KG1 (cell line): ENCODE measurements at regions not wholly inside any gene's neighbourhood (a gene's known extent, or its start where the extent isn't known, plus 50 kb on each side); places are given as distances from the start of the nearest gene placed in this dataset.
"Not testable (repeated sequence)": the region's sequence is repeated elsewhere in the genome, so short reads cannot be mapped to it uniquely, and the experiment has no call there.

Experiments used
- DNase-seq: peaks from one replicate; lab custom pipeline; 2025; lab: John Stamatoyannopoulos, UW

DNA sequence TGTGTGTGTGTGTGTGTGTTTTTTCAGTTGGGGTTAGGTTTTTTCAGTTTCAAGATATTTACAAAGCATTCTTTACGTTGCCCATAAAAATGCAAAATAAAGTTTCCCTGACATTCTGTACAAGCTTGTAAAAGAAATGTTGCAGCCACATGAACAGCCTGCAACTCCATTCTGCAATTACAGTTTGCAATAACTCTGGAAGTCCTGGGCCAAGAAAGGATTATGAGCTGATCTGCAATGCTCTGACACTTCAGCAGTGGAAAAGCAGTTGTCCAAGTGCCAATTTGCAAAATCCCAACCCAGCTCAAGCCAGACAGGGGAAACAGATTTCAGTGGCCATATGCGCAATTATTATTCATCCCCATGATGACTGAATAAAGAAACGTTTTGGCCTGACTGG, 322.1 kb downstream of the MEX3B start:
- no peak for DNase-seq

DNA sequence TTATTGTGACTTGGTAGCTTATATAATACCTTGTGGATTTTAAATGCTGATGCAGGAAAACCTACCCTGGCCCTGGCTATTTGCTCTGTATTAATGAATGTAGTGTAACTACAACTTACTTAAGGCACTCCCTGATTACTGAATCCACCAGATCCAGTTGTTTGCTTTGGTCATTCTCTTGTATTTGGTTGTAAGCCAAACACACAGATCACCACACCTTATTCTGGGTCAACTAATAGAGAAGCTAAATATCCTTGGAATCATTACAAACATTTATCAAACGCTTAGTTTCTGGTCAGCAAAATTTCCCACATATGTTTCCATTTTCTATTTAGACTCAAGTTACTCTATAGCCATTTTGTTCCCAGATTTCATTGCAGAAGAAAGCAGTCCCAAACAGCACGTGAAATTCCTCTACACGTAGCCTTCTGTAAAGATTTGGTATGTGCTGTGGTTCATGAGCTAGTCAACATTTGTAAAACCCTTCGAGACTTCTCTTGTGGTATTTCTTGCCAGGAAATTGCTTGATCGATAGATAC, 322.6 kb downstream of the MEX3B start:
- no peak for DNase-seq

DNA sequence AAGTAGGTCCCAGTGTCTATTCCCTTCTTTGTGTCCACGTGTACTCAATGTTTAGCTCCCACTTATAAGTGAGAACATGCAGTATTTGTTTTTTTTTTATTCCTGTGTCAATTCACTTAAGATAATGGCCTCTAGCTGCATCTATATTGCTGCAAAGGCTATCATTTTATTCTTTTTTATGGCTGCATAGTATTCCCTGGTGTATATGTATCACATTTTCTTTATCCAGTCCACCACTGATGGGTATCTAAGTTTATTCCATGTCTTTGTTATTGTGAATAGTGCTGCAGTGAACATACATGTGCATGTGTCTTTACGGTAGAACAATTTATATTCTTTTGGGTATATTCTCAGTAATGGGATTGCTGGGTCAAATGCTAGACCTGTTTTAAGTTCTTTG, 329.4 kb downstream of the MEX3B start:
- not testable (repeated sequence) for DNase-seq

DNA sequence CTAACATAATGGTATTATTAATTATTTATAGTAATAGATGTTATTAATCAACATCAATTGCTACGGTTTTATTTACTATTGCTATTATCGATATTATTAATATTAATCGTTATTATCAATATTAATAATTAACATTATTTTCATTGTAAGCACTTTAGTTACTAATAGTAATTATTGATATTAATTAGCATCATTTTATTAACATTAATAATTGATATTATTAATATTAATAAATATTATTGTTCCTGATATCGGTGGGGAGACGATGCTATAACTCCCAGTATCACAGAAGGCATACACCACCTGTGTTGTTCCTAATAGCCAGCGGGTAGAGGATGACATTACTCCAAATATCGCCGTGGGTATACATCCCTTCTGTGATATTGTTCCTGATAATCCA, 335.5 kb downstream of the MEX3B start:
- DNase-seq, result no peak

DNA sequence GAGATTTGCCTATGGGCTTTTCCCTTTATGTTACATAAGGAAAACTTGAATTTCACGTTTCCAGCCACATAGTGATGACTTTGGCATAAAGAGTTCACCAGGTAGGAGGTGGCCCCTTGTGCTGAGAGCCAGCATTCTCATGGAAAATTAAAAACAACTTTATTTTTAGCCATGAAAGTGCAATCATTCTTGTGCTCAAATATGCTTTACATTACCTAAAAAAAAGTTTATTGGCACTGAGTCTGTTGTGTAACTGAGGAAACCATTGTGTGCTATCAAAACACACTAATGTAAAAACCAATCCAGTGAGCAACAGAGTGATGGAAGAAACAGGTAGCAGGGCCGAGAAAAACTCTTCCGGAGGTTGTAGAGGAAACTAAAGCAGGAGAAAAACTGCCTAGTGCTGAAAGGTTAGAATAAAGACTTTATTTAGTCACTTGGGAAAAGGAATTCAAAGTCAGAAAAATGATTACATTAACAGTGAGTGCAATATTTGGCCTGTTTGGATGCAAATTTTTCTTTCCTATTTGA, 332.9 kb upstream of the TMC3 start:
- DNase-seq, result not testable (repeated sequence)

DNA sequence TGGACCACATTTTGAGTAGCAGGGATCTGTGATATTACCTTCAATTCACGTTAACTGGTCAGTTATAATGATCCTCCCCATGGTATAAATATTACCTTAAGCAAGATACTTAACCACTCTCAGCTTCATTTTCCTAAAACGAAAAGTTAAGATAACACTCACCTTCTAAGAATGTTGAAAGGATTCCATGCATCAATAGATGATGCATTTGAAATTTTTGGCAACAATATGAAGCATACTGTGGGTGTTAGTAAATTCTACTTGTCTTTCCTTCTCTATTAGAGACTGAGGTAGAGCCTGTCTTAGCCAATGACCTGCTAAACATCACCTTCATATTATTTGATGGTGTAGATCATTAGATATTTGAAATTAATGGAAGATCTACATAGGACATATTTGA, 331.7 kb upstream of the TMC3 start:
- DNase-seq, result not testable (repeated sequence)

DNA sequence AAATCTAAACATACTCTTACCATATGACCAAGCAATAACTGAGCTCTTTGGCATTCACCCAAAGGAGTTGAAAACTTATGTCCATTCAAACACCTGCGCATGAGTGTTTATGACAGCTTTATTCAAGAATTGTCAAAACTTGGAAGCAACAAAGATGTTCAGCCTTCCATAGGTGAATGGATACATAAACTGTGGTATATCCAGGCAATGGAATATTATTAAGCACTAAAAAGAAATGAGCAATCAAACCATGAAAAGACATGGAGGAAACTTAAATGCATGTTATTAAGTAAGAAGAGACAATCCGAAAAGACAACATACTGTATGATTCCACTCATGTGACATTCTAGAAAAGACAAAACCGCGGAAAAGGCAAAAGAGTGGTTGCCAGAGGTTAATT, 312.0 kb upstream of the TMC3 start:
- DNase-seq, result no peak

DNA sequence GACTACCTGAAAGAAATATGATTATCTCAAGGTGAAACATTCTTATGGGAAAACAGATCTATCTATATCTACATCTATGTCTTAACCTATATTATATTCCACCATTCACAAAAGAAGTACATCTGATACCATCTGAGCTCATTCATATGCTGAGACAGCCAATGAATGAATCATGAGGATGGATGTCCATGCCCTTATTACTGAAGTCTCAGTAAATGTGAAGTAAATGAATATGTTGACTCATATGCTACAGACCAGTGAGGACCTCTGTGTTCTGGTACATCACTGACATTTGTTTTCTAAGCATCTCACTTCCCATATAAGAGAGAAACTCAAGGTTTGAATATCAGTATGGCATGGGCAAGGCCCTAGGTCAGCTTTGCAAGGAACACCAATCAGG, 311.2 kb upstream of the TMC3 start:
- no peak for DNase-seq

DNA sequence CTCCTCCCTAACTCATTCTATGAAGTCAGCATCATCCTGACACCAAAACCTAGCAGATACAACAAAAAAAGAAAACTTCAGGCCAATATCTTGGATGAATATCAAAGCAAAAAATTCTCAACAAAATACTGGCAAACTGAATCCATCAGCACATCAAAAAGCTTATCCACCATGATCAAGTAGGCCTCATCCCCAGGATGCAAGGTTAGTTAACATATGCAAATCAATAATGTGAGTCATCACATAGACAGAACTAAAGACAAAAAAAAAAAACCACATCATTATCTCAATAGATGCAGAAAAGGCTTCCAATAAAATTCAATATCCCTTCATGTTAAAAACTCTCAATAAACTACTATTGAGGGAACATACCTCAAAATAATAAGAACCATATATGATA, 306.8 kb upstream of the TMC3 start:
- no peak for DNase-seq

DNA sequence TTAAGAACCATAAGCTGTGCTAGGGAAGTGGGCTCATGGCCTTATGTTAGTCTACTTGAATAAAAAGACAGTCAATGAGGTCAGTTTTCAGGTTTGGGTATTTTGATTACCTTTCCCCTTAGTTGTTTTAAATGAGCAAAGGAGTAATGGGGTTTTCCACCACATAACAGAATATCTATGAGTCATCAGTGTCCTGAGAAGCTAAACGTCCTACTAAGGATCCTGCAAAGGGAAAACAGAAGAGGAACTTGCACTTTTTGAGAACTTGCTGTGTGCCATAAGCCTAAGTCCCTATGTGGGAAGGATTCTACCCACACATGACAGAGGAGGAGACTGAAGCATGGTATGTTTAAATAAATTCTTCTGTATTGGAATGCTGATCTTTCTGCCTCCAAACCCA, 292.8 kb upstream of the TMC3 start:
- no peak for DNase-seq

DNA sequence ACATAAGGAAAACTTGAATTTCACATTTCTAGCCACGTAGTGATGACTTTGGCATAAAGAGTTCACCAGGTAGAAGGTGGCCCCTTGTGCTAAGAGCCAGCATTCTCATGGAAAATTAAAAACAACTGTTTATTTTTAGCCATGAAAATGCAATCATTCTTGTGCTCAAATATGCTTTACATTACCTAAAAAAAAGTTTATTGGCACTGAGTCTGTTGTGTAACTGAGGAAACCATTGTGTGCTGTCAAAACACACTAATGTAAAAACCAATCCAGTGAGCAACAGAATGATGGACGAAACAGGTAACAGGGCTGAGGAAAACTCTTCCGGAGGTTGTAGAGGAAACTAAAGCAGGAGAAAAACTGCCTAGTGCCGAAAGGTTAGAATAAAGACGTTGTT, 287.0 kb upstream of the TMC3 start:
- DNase-seq, result no peak

DNA sequence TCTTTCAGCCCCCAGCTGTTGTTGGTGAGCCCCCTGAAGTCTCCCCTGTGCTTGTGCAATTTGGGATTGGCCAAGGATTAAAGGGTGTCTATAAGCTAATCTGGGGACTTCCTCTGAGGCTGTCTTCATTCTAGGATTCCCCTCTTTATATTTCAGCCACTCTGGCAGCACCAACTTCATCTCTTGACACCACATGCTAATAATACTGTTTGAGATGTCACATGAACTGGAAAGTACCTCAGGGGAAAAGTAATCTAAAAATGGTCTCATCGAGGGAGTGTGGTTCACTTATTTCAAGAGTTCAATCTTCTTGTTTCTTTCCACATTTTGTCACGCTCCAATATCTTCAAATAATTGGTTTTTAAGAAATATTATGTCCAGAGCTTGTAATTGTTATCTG, 279.2 kb upstream of the TMC3 start:
- DNase-seq, result no peak

DNA sequence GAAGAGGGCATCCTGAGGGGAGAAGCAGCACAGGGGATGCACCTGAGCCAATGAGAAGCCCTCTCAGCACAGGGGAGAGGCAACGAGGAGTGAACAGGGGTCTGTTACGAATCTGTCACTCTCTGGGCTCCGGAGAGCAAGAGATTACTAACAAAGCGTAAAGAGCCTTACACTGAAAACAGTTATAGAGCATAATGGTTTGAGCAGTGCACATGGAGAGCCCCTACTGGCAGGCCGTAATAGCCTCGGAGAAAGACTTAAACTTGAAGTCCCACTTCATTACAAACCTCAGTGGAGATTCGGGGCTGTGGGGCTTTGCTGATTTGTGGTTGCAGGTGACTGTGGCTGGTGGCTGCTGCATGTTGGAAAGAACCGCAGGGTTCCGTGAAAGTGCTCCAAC, 271.5 kb upstream of the TMC3 start:
- no peak for DNase-seq

DNA sequence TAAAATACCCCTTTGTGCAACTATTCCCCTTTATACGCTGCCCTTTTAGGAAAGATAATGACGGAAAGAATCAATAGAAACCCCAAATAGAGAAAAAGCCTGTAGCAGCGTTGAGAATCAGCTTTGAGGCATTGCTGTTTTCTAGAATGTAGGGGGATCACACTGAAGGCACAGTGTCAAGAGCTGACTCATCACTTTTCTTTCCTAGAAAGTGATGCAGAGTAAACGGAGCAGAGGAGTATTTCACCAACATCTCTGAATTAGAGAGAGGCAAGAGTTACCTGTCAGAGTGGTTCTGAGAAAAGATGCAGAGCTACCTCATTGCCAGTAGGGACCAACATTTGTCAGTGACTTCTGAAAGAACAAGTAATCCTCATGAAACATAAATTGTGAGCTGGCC, 269.8 kb upstream of the TMC3 start:
- no peak for DNase-seq

DNA sequence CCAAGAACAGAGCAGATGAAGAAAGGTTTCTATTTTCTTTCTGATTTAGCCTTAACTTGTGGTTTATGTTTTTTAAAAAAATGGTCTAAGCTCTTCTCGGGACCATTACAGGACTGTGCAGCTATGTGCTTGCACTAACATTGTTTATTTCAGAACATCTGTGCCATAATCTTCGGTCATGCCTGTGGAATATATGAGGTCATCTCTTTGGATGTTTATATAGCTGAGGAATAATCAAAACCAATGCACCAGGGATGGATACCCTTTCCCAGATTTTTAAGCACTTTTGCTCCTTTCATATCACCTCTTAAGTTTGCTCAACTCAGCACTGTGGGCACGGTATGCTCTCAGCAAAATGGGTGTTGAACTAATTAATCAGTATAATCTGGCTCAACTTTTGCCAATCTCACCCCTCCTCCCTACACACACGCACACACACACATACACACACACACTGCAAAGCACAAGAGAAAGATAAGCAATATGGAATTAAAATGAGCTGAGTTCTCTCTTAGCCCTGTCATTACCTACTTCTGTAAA, 268.5 kb upstream of the TMC3 start:
- DNase-seq, result no peak

DNA sequence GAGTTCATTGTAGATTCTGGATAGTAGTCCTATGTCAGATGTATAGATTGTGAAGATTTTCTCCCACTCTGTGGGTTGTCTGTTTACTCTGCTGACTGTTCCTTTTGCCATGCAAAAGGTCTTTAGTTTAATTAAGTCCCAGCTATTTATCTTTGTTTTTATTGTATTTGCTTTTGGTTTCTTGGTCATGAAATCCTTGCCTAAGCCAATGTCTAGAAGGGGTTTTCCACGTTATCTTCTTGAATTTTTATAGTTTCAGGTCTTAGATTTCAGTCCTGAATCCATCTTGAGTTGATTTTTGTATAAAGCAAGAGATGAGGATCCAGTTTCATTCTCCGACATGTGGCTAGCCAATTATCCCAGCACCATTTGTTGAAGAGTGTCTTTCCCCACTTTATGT, 262.1 kb upstream of the TMC3 start:
- not testable (repeated sequence) for DNase-seq

DNA sequence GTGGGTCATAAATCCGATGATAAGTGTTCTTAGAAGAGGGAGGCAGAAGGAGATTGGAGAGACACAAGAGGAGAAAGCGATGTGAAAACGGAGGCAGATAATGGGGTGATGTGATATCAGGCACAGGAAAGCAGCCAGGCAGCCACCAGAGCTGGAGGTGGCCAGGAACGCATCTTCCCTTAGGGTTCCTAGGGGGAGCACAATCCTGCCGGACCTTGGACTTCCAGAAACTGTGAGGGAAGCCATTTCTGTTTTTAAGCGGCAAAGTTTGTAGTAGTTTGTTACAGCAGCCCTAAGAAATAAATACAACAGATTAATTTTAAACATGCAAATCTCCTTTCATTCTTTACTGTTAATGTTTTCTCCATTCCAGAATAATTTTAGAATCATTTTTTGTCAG, 259.9 kb upstream of the TMC3 start:
- no peak for DNase-seq

DNA sequence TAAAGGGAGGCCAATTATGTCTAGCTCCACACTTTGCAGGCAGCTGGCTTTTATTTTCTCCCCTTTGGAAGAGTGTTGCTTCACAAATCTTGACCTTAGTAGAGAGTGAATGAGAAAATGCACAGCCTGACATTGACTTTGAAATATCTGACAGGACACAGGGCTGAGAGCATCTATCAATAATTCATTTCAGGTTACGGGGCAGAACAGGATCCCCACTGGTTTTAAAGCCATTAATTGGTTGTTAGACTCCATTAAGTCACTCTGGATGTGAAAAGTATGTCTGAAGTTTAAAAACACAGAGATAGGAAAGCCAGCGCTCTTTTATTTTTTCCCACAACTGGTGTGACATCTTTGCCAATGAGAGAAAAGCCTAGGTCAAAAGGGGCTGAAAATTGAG, 251.9 kb upstream of the TMC3 start:
- no peak for DNase-seq

DNA sequence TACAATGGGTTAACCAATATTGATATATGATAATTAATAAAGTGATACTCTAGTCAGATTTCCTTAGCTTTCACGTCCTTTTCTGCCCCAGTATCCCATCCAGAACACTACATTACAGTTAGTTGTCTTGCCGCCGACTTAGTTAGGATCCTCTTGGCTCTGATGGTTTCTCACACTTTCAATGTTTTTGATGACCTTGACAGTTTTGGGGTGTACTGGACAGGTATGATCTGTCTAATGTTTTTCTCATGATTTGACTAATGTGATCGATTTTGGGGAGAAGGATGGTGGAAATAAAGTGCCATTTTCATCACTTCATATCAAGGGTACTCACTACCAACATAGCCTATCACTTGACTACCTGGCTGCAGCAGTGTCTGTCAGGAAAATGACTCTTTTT, 245.0 kb upstream of the TMC3 start:
- no peak for DNase-seq

DNA sequence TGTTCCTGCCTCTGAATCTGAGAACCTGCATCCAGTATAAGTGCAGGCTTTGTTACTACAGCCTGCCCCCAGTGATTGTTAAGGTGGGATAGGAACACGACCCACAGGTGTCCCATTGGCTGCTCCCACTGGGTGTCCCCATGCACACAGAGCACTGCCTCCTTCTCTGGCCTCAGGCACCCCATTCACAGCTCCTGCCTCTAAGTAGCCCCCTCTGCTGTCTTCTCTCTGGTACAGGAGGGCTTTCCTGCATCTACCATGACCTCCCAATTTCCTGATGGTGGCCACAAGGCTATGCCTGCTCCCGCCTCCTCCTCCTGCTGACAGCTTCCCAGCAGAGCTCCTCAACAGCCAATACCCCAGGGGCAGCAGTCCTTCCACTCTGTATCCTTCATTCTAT, 238.6 kb upstream of the TMC3 start:
- no peak for DNase-seq

DNA sequence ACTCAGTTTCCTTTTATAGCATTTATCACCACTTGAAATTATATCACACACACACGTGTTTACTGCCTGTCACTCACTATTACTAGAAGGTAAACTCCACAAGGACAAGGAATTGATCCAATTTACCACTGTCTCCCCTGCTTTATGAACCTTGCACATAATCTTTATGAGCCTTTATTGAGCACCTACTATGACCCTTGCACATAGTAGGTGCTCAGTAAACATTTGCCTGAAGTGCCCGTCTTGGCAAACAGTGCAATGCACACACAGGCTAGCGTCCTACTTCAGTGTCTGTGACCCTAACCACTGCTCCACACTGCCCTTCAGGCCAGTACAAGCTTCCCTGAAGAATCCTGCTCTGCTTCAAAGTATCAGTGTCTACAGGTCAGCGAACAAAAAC, 237.7 kb upstream of the TMC3 start:
- no peak for DNase-seq

DNA sequence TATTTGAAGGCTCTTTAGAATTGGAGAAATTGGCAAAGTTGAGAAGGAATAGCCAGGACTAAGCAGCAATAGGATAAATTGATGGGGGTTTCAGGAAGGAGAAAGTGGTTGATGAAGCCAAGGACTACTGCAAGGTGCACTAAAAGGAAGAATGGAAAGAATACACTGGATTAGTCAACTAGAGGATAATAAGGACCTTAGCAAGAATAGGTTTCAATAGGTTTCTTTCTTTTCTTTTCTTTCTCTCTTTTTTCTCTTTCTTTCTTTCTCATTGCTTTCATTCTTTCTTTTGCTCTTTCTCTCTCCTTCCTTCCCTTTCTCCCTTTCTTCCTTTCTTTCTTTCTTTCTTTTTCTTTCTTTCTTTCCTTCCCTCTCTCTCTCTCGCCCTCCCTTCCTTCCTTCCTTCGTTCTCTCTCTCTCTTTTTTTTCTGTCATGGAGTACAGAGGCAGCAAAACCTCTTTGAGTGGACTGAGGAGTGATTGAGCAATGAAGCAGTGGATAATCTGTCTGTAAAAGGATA, 234.4 kb upstream of the TMC3 start:
- DNase-seq, result no peak

DNA sequence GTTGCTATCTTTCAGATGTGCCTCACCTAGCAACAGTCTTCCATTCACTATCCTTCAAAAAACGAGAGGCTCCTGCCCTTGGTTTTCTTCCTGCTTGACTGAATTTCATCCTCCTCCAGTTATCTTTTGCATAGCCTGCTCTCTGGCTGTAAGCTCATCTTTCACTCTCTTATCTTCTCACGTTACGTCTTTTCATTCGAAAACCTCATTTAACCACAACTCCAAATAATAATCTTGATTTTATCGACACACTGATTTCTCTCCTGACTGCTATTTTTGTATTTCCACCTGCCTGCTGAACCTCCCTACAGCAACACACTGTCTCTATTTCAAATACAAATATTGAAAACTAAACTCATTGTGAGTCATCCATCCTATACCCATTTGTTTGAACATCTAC, 230.7 kb upstream of the TMC3 start:
- DNase-seq, result no peak

DNA sequence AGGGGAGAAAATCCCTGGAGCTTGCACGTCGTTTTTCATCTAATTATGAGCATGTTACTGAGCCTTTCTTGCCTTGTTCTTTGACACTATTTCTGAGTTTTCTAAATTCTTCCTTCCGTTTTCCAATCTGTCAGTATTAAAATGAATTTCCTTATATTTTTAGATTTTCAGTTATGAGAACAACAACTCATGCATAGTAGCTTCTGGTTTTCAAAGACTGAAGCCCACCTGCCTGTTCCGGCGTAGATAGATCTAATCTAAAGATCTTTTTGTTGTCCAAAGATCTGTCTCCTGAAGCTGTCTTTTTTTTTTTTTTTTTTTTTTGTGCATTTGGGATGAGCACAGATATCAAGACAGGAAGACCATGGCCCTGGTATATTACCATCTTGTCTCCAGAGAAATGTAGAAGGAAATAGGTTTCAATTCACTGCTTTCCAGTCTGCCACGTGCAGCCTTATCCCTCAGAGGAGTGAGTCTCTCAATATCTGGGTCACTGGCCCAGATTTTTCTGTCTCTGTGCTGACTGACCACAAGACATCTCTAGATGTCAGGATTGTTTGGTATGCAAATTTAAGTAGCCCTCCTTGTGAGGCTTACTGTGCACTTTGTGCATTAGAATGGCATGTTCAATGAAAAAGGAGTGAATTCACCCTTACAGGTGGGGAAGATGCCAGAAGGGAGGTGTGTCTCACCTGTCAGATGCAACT, 222.3 kb upstream of the TMC3 start:
- DNase-seq, result no peak
